ENCODE measurements at regions not wholly inside any gene's neighbourhood (a gene's known extent, or its start where the extent isn't known, plus 50 kb on each side); places are given as distances from the start of the nearest gene placed in this dataset.
A peak's percentile ranks its signal among the peaks of the same experiment; 100 is the strongest.

DNA sequence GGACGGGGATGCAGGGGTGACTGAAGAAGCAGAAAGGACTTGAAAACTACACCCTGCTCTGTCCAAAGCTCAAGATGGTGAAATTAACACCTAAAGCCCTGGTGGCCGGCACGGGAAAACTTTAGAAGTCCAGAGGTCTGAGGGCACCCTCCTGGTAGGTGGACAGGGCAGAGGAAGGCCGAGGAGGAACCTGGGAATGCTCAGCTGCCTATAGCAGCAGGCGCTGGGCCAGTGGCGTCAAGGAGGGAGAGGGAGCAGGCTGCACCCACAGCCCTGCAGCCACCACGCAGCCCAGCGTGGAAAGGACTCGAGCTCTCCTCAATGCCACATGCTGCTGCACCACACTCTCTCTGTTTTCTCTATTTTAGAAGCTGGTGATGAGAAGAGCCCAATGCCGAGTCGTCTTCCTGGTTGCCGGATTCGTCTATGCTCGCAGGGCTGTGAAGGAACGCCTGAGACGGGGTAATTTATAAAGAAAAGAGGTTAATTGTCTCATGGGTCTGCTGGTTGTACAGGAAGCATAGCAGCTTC lies 248.3 kb upstream of the AFDN start:
- FAIRE-seq (no peak), DNase-seq (ENCODE audit: insufficient read length, low spot score) (no peak)
- no peak for TF ChIP-seq POLR2A (IDR thresholded peaks at IDR 0.05; ENCODE audit: low read depth, low read length)

DNA sequence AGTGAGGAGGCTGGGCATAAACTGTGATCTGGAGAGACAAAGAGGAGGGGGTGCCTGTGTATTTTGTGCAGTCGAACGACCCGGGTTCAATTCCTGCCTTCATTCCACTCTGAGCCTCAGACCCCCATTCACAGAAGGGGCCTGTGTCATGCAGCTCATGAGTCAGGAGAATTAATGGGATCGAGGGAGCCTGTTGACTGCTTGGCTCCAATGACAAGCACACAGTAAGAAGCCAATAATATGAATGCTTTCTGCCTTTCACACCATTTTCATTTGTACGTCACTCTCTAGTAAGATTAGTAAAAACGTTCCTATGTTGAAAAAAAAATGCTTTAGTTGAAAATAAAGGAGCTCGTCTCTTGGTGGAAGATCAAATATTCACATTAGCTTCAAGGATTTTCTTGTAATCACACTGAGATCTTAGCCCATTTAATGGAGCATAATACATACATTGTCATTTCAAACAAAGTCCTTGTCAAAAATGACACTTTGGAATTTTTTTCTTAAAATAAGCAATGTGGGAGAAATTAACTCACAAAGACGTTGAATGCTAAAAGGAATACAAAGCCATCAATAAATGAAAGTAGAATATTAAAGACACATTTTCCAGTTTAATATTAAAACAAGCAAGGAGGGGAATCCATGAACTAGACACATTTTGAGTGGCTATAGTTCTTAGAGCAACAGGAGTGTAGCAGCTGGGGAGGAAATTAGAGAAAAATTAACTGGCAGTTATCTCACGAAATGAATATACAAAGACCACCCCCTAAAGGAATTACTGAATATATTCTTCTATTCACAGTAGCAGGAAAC lies 246.7 kb upstream of the AFDN start:
- no peak for DNase-seq (ENCODE audit: insufficient read length, low spot score)
- no peak for TF ChIP-seq POLR2A (IDR thresholded peaks at IDR 0.05; ENCODE audit: low read depth, low read length)
- FAIRE-seq, result no peak

DNA sequence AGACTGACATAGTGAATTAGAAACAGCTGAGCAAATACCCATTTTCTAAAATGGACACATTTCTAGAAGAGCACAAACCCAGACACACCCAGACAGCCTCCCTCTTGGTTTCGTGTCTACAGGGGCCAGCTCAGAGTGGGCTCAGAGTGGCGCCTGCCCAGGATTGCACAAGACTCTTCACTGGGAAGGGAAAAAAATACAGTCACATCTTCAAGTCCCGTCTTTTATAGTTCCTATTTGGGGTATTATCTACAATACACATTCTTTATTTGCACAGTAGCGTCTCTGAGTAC lies 246.1 kb upstream of the AFDN start:
- no peak for DNase-seq (ENCODE audit: insufficient read length, low spot score)

DNA sequence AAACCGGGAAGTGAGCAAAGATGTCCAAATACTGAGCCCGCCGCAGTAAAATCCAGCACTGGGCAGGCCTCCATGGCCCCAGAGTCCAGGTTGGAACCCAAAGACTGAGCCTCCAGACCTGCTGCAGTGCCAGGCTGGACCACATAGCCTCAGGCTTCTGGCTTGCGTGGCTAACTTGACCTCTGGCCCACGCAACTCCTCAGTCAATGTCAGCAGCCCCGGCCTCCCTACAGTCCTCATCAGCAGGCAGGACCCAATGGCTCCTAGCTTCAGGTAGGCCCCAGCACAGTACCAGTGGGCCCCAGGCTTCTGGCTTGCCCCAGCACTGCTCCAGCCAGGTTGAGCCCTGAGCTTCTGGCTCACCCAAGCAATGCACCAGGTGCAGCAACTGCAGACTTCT lies 245.1 kb upstream of the AFDN start:
- TF ChIP-seq POLR2A (IDR thresholded peaks at IDR 0.05; ENCODE audit: low read depth, low read length), result no peak
- FAIRE-seq, result no peak
- no peak for DNase-seq (ENCODE audit: insufficient read length, low spot score)

More for the DNA sequence above, 246.1 kb upstream of the AFDN start:
- no peak for TF ChIP-seq POLR2A (IDR thresholded peaks at IDR 0.05; ENCODE audit: low read depth, low read length)
- no peak for FAIRE-seq

DNA sequence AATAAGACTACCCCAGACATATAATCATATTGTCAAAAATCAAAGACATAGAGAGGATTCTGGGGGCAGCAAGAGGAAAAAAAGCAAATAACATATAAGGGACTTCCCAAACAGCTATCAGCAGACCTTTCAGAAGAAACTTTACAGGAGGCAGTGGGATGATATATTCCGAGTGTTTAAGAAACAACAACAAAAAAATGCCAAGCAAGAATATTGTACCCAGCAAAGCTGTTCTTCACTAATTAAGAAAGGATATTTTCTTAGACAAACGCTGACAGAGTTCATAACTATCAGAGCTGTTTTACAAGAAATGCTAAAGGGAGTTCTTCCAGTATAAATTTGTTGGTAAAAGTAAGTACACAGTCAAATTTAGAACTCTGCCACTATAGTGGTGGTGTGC lies 243.3 kb upstream of the AFDN start:
- no peak for TF ChIP-seq POLR2A (IDR thresholded peaks at IDR 0.05; ENCODE audit: low read depth, low read length)
- FAIRE-seq (no peak), DNase-seq (ENCODE audit: insufficient read length, low spot score) (no peak)

DNA sequence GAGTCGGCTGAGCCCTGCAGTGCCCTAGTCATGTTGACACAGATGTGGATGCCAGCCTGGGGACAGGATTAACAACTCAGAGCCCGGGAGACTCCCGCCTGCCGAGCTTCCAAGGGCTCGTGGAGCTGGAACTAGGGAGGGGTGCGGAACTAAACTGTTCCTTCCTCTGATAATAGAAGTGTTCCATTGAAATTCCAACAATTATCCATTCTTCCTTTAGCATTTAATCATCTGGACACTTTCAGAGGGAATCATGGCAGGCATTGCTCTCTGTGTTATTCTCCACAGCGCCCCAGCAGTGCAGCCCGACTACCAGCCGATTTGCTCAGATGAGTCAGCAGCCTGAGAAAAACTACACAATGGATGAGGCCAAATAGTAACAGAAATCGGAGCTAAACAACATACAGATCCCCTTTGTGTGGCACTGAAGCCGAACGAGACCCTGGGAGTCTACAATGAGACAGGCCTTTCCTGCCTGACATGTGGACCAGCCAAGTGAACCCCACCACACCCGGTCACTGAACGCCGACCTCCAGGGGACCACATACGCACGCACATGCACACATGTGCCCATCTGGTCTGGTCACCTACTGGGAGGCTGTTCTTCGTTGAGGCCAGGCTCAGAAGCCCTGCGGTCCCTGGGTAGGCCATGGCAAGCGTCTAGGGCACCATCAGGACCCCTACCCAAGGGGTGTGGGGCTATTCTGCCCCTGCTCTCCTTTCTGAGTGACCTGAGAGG lies 238.4 kb upstream of the AFDN start:
- no peak for TF ChIP-seq POLR2A (IDR thresholded peaks at IDR 0.05; ENCODE audit: low read depth, low read length)
- DNase-seq (ENCODE audit: insufficient read length, low spot score) (peak; percentile 17), FAIRE-seq (no peak)

DNA sequence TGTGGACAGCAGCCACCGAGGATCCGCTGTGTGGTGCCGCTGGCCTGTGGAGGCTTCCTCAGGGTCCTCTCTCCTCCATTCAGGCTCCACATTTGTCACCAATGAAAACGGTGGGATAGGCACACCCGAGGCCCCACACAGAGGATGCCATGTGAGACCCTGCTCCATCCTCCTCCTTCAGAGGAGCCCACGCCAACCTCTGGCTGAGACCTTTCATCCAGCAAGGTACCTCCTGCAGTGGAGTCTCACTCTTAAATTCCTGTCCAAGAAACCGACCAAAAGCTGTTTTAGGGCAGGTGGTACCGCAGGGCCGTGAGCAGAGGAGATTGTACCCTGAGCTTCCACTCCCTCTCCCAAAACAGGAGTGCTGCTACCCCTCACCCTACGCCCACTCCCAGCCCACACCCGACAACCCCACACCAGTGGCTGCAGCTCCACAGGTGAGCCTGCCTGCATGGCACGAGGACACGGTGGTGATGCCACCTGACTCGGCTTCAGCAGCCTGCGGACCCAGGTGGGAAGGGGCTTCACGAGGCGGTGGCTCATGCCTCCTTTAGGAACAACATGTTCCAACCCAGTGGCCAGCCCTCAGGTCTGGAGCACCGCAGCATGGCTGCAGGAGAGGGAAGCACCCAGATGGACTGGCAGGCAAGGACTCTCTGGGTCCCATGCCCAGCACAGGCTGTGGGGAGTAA lies 237.6 kb upstream of the AFDN start:
- DNase-seq (ENCODE audit: insufficient read length, low spot score) (no peak), FAIRE-seq (no peak)
- no peak for TF ChIP-seq POLR2A (IDR thresholded peaks at IDR 0.05; ENCODE audit: low read depth, low read length)

DNA sequence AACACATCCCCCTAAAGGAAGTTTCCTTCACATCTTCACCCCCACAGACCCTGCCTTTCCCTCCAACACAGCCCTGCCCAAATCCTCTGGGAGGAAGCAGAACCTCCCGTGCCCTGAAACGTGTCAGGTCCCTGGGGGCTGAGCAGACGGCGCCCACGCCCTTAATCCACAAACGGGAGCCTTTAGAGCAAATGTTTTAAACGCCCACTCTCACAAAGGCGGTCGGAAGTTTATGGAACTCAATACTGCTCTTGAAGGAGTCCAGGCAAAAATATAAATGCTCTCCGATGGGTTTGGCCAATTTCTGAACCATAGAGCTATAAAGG lies 237.1 kb upstream of the AFDN start:
- FAIRE-seq (no peak), DNase-seq (ENCODE audit: insufficient read length, low spot score) (no peak)
- no peak for TF ChIP-seq POLR2A (IDR thresholded peaks at IDR 0.05; ENCODE audit: low read depth, low read length)

DNA sequence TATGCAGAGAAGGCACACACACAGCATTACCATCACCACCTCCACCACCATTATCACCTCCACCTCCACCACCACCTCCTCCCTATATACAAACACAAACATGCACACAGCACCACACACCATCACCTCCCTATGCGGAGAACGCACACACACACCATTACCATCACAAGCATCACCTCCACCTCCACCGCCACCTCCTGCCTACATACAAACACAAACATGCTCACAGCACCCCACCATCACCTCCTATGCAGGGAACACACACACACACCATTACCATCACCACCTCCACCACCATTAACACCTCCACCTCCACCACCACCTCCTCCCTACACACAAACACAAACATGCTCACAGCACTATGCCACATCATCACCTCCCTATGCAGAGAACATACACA lies 236.5 kb upstream of the AFDN start:
- FAIRE-seq (no peak), DNase-seq (ENCODE audit: insufficient read length, low spot score) (no peak)
- TF ChIP-seq POLR2A (IDR thresholded peaks at IDR 0.05; ENCODE audit: low read depth, low read length), result no peak

All from H54 (cell line).